ENCODE measurements at regions not wholly inside any gene's neighbourhood (a gene's known extent, or its start where the extent isn't known, plus 50 kb on each side); places are given as distances from the start of the nearest gene placed in this dataset.

GRCh38 chr2:189268763-189269162, 89.2 kb upstream of the COL5A2 start:
- DNase-seq, result no peak

- DNase-seq, result no peak
Measured at GRCh38 chr2:189273734-189274133, 94.2 kb upstream of the COL5A2 start.

- no peak for DNase-seq
Measured at GRCh38 chr2:189274361-189274760, 94.8 kb upstream of the COL5A2 start.

- DNase-seq, result peak; percentile 98
Measured at GRCh38 chr2:189276277-189276676, 96.7 kb upstream of the COL5A2 start.

GRCh38 chr2:189281201-189281600, 101.6 kb upstream of the COL5A2 start:
- peak; percentile 59 for DNase-seq

- peak; percentile 49 for DNase-seq
Measured at GRCh38 chr2:189285349-189285748, 105.8 kb upstream of the COL5A2 start.

- DNase-seq, result peak; percentile 96
Measured at GRCh38 chr2:189285962-189286645, 106.5 kb upstream of the COL5A2 start.

GRCh38 chr2:189287363-189287762, 107.8 kb upstream of the COL5A2 start:
- no peak for DNase-seq

- peak; percentile 89 for DNase-seq
Measured at GRCh38 chr2:189287982-189288521, 108.5 kb upstream of the COL5A2 start.

- DNase-seq, result peak; percentile 44
Measured at GRCh38 chr2:189291460-189291859, 111.9 kb upstream of the COL5A2 start.

GRCh38 chr2:189293164-189293563, 113.6 kb upstream of the COL5A2 start:
- DNase-seq, result peak; percentile 90

GRCh38 chr2:189297446-189297845, 117.9 kb upstream of the COL5A2 start:
- DNase-seq, result peak; percentile 88

GRCh38 chr2:189298038-189298437, 118.5 kb upstream of the COL5A2 start:
- peak; percentile 49 for DNase-seq

- DNase-seq, result peak; percentile 60
Measured at GRCh38 chr2:189298481-189298880, 118.9 kb upstream of the COL5A2 start.

- DNase-seq, result no peak
Measured at GRCh38 chr2:189299974-189300373, 120.4 kb upstream of the COL5A2 start.

GRCh38 chr2:189300916-189301315, 121.4 kb upstream of the COL5A2 start:
- DNase-seq, result no peak

- DNase-seq, result peak; percentile 54
Measured at GRCh38 chr2:189302274-189302948, 122.8 kb upstream of the COL5A2 start.

GRCh38 chr2:189304360-189304759, 124.8 kb upstream of the COL5A2 start:
- DNase-seq, result no peak

GRCh38 chr2:189305291-189305943, 125.9 kb upstream of the COL5A2 start:
- DNase-seq, result peak; percentile 64

GRCh38 chr2:189306525-189306924, 127.0 kb upstream of the COL5A2 start:
- no peak for DNase-seq

GRCh38 chr2:189308056-189308790, 128.7 kb upstream of the COL5A2 start:
- DNase-seq, result no peak

- DNase-seq, result no peak
Measured at GRCh38 chr2:189309331-189309730, 129.8 kb upstream of the COL5A2 start.

- DNase-seq, result no peak
Measured at GRCh38 chr2:189312211-189312610, 129.1 kb upstream of the WDR75 start.

Data from fibroblast of skin of right biceps (primary cell).